Stomach (tissue), 8 donors: ENCODE measurements at regions not wholly inside any gene's neighbourhood (a gene's known extent, or its start where the extent isn't known, plus 50 kb on each side); places are given as distances from the start of the nearest gene placed in this dataset.
A peak's percentile ranks its signal among the peaks of the same experiment; 100 is the strongest.

Source experiments
- DNase-seq, 2 donors: peaks; one replicate each; pipeline versions ENCODE4 v3.0.0 to v3.0.0-alpha.2; 2013 to 2019
- H3K27ac ChIP-seq, 5 donors: fragments of 200-600 bp in 4 of 5; sonication (generic) in 4 of 5; one replicate each; pipeline ENCODE4 v1.5.1; 2013 to 2019; ENCODE audit warnings: mild to moderate bottlenecking in 1 of 5, moderate library complexity in 1 of 5
- H3K27me3 ChIP-seq, 3 donors: fragments of 200-600 bp; sonication (generic); one replicate each; pipeline ENCODE4 v1.5.1; 2017 to 2019; ENCODE audit warnings: mixed run types in 1 of 3
- H3K36me3 ChIP-seq, 4 donors: fragments of 200-600 bp; sonication (generic); 1 replicate in 3 of 4; 2 replicates in 1 of 4; pipeline ENCODE4 v1.5.1; 2016 to 2019
- H3K4me1 ChIP-seq, 4 donors: fragments of 200-600 bp; sonication (generic); one replicate each; pipeline ENCODE4 v1.5.1; 2016 to 2019
- H3K4me3 ChIP-seq, 4 donors: fragments of 200-600 bp; sonication (generic) in 3 of 4; one replicate each; pipeline ENCODE4 v1.5.1; 2016 to 2019; ENCODE audit warnings: mild to moderate bottlenecking in 1 of 4
- H3K9me3 ChIP-seq, 4 donors: fragments of 200-600 bp; sonication (generic); one replicate each; pipeline ENCODE4 v1.5.1; 2016 to 2019
- CTCF ChIP-seq, 7 experiments: fragments of 450-650 bp in 4 of 7; fragments of 200-600 bp in 3 of 7; sonication (generic) in 3 of 7; IDR thresholded peaks; one replicate each; pipeline ENCODE4 v1.5.1; 2016 to 2019; ENCODE audit warnings: antibody characterized with exemption in 7 of 7, control low read depth in 2 of 7, mild to moderate bottlenecking in 1 of 7
- EP300 ChIP-seq: sonication (generic); formaldehyde crosslinking; IDR thresholded peaks from one replicate; pipeline ENCODE4 v1.6.1; 2017; ENCODE audit warnings: antibody characterized with exemption
- POLR2A ChIP-seq, 4 donors: fragments of 450-650 bp; IDR thresholded peaks; one replicate each; pipeline ENCODE4 v1.6.1; 2016; ENCODE audit warnings: antibody characterized with exemption in 4 of 4, control low read depth in 2 of 4, mild to moderate bottlenecking in 1 of 4, moderate library complexity in 1 of 4
- POLR2AphosphoS5 ChIP-seq, 3 donors: sonication (generic); formaldehyde crosslinking; IDR thresholded peaks; one replicate each; pipeline ENCODE4 v1.6.1; 2016; ENCODE audit warnings: antibody characterized with exemption in 3 of 3
- WGBS, 5 donors: extraction: QIAGEN DNeasy Blood & Tissue Kit in 3 of 5; methylation state at CpG; one replicate each; pipeline versions ENCODE4 v1.1.5 to v1.1.7; 2013 to 2018; 5-methylcytosine and 5-hydroxymethylcytosine counted together
- intact Hi-C: fragments of 100-400 bp; cut with DNase I; formaldehyde crosslinking; loops from one replicate; pipeline ENCODE4 v1.15.1; 2023; ENCODE audit warnings: low total_unique reads
- donor health status: healthy with polysubstance abuse.
- donor health status: Bipolar disorder and iron deficiency.
- donor health status: healthy.

GRCh38 chr3:111321786-111322185 lies 220.2 kb upstream of the CD96 start:
- H3K4me1 ChIP-seq = peaks cover 0 to 12% (median 5%) of the 10 kb centered on the region in 4 donors
- H3K9me3 ChIP-seq = no peaks in the 10 kb centered on the region
- WGBS, 5 donors = 42 to 49% (median 45%) methylated on average over 4 of the region's 4 CpGs
- DNase-seq = no peak
- intact Hi-C loops = no loop called here
- H3K27ac ChIP-seq = no peak overlapping the region
- no peak overlapping the region for H3K4me3 ChIP-seq
- H3K27me3 ChIP-seq = no peaks in the 10 kb centered on the region
- no peaks in the 10 kb centered on the region for H3K36me3 ChIP-seq
- TF ChIP-seq POLR2A (IDR thresholded peaks at IDR 0.05) (no peak), POLR2AphosphoS5 (IDR thresholded peaks at IDR 0.05) (no peak), CTCF (IDR thresholded peaks at IDR 0.05) (no peak), EP300 (no peak)

GRCh38 chr3:111323019-111323418 lies 219.0 kb upstream of the CD96 start:
- Histone ChIP-seq H3K27ac (no peak overlapping the region), H3K36me3 (no peaks in the 10 kb centered on the region), H3K9me3 (no peaks in the 10 kb centered on the region), H3K4me1 (peaks cover 0 to 12% (median 5%) of the 10 kb centered on the region in 4 donors), H3K27me3 (no peaks in the 10 kb centered on the region), H3K4me3 (no peak overlapping the region)
- DNase-seq = no peak
- intact Hi-C loops = no loop called here
- TF ChIP-seq CTCF (IDR thresholded peaks at IDR 0.05) (no peak), EP300 (no peak), POLR2A (IDR thresholded peaks at IDR 0.05) (no peak), POLR2AphosphoS5 (IDR thresholded peaks at IDR 0.05) (no peak)
- 66 to 94% (median 73%) methylated on average over 3 of the region's 3 CpGs for WGBS, 5 donors

- H3K27me3 ChIP-seq = no peaks in the 10 kb centered on the region
- WGBS, 5 donors = 13 to 41% (median 25%) methylated on average over 2 of the region's 2 CpGs
- H3K36me3 ChIP-seq = no peaks in the 10 kb centered on the region
- TF ChIP-seq EP300 = no peak
- TF ChIP-seq POLR2AphosphoS5 (IDR thresholded peaks at IDR 0.05) = no peak
- no peak for TF ChIP-seq CTCF (IDR thresholded peaks at IDR 0.05)
- no peak for TF ChIP-seq POLR2A (IDR thresholded peaks at IDR 0.05)
- peak overlapping the region in 1 of 4 donors; percentile 7 for H3K4me3 ChIP-seq
- DNase-seq = no peak
- no peaks in the 10 kb centered on the region for H3K9me3 ChIP-seq
- peaks cover 0 to 12% (median 5%) of the 10 kb centered on the region in 4 donors for H3K4me1 ChIP-seq
- no peak overlapping the region for H3K27ac ChIP-seq
- intact Hi-C loops = no loop called here
Measured at GRCh38 chr3:111324151-111324550, 217.8 kb upstream of the CD96 start.

GRCh38 chr3:111324645-111325044 lies 217.4 kb upstream of the CD96 start:
- Histone ChIP-seq H3K27ac (no peak overlapping the region), H3K9me3 (no peaks in the 10 kb centered on the region), H3K4me3 (no peak overlapping the region), H3K4me1 (peaks cover 0 to 12% (median 5%) of the 10 kb centered on the region in 4 donors), H3K27me3 (no peaks in the 10 kb centered on the region), H3K36me3 (no peaks in the 10 kb centered on the region)
- TF ChIP-seq CTCF (IDR thresholded peaks at IDR 0.05) (no peak), POLR2AphosphoS5 (IDR thresholded peaks at IDR 0.05) (no peak), EP300 (no peak), POLR2A (IDR thresholded peaks at IDR 0.05) (no peak)
- no peak for DNase-seq
- WGBS, 5 donors = 78 to 94% (median 90%) methylated on average over 1 of the region's 1 CpG
- intact Hi-C loops = no loop called here
